Stomach smooth muscle (tissue), 2 donors: ENCODE measurements at regions not wholly inside any gene's neighbourhood (a gene's known extent, or its start where the extent isn't known, plus 50 kb on each side); places are given as distances from the start of the nearest gene placed in this dataset.

Experiments
- H3K27ac ChIP-seq: one replicate; pipeline ENCODE4 v1.7.0; 2013; ENCODE audit warnings: mild to moderate bottlenecking, low read length, inconsistent platforms
- H3K27me3 ChIP-seq, 2 donors: one replicate each; pipeline ENCODE4 v1.7.0; 2013; ENCODE audit warnings: low read length in 2 of 2; ENCODE audit not compliant: insufficient read depth in 2 of 2, control insufficient read depth in 1 of 2
- H3K36me3 ChIP-seq, 2 donors: one replicate each; pipeline ENCODE4 v1.7.0; 2013; ENCODE audit warnings: low read length in 2 of 2; ENCODE audit not compliant: control insufficient read depth in 2 of 2, insufficient read depth in 2 of 2
- H3K4me1 ChIP-seq: one replicate; pipeline ENCODE4 v1.7.0; 2013; ENCODE audit warnings: low read length; ENCODE audit not compliant: control insufficient read depth, insufficient read depth
- H3K4me3 ChIP-seq, 2 donors: one replicate each; pipeline ENCODE4 v1.7.0; 2013; ENCODE audit warnings: low read length in 2 of 2
- H3K9ac ChIP-seq, 2 donors: one replicate each; pipeline ENCODE4 v1.7.0; 2013; ENCODE audit warnings: low read length in 2 of 2, mild to moderate bottlenecking in 1 of 2
- H3K9me3 ChIP-seq, 2 donors: one replicate each; pipeline ENCODE4 v1.7.0; 2013; ENCODE audit warnings: low read length in 2 of 2; ENCODE audit not compliant: control insufficient read depth in 2 of 2
- donor health status: healthy.
- donor health status: Pancreatic carcinoma.

- Histone ChIP-seq H3K9ac (no peak overlapping the region), H3K27ac (no peak overlapping the region), H3K9me3 (no peaks in the 10 kb centered on the region), H3K27me3 (no peaks in the 10 kb centered on the region), H3K36me3 (no peaks in the 10 kb centered on the region), H3K4me1 (no peaks in the 10 kb centered on the region), H3K4me3 (no peak overlapping the region)
These were observed 65.3 kb upstream of the WDR1 start for GRCh38 chr4:10181745-10182445.

- H3K4me3 ChIP-seq = no peak overlapping the region
- H3K27me3 ChIP-seq = no peaks in the 10 kb centered on the region
- H3K9me3 ChIP-seq = no peaks in the 10 kb centered on the region
- H3K36me3 ChIP-seq = no peaks in the 10 kb centered on the region
- no peak overlapping the region for H3K27ac ChIP-seq
- H3K4me1 ChIP-seq = no peaks in the 10 kb centered on the region
- H3K9ac ChIP-seq = no peak overlapping the region
These were observed 64.5 kb upstream of the WDR1 start for GRCh38 chr4:10180927-10181744.

DNA sequence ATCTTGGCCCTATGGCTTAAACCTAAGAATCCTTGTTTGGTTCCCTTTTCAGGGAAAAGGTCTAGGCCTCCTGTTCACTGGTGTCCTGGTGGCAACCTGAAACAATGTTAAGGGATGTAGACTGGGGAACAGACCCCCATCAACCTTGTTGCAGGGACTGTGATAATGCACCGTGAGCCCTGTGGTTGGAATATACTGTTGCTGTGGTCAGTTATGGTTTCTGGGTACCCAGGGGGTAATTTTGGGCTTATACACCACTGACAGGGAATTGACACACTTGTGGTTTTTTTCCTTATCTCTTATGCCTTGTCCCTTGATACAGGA lies 64.0 kb upstream of the WDR1 start:
- Histone ChIP-seq H3K36me3 (no peaks in the 10 kb centered on the region), H3K4me1 (no peaks in the 10 kb centered on the region), H3K27me3 (no peaks in the 10 kb centered on the region), H3K4me3 (no peak overlapping the region), H3K27ac (no peak overlapping the region), H3K9me3 (no peaks in the 10 kb centered on the region), H3K9ac (no peak overlapping the region)

DNA sequence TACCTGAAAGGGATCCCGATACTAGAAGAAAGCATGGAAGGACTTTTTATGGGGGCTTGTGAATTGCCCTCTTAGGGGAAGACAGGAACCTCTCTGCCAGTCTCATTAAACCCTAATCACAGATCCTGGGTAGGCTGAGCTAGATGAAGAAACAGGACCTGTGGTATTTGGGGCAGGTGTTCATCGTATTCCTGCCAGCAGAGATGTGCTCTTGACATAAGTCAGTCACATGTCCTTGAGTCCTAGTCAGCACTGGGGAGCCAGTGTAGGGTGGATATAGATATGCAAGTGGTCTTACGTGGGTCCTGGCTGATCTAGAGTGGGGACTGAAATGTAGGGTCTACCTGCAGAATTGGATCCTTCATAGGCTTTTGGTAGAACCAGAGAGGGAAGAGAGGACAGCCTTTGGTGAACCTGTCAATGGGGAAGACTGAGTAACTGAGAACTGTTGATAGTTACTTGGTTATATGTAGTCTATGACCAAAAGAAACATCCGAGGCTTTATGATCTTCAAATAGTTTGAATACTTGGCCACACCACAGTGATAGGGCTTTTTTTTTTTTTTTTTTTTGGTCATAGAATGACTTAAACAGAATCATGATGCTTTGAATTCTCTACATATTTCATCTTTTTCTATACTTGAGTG lies 63.5 kb upstream of the WDR1 start:
- no peaks in the 10 kb centered on the region for H3K36me3 ChIP-seq
- no peaks in the 10 kb centered on the region for H3K27me3 ChIP-seq
- peaks cover 3% of the 10 kb centered on the region for H3K4me1 ChIP-seq
- no peak overlapping the region for H3K9ac ChIP-seq
- H3K4me3 ChIP-seq = no peak overlapping the region
- no peak overlapping the region for H3K27ac ChIP-seq
- H3K9me3 ChIP-seq = no peaks in the 10 kb centered on the region

DNA sequence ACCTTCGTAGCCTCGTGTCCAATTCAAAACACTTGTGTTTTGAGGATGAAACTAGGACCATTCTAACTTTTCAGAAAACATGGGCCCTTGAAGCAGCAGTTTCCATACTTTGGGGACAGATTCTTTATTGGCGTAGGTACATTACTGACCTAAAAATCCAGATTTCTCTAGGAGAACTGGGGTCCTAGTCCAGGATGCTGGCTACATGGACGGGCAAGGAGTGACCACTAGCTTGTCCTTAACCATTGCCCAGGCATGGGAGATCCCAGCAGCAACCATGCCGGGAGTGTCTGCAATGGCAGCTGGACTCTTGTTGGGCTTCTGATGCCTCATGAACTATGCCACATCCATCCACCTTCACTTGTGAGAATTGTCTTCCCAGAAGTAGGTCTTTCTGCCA lies 62.2 kb upstream of the WDR1 start:
- Histone ChIP-seq H3K27ac (no peak overlapping the region), H3K36me3 (no peaks in the 10 kb centered on the region)

GRCh38 chr4:10175626-10176025 lies 59.0 kb upstream of the WDR1 start:
- no peak overlapping the region for H3K9ac ChIP-seq
- H3K36me3 ChIP-seq = no peaks in the 10 kb centered on the region
- no peak overlapping the region for H3K27ac ChIP-seq
- peaks cover 22% of the 10 kb centered on the region for H3K4me1 ChIP-seq
- H3K4me3 ChIP-seq = no peak overlapping the region
- H3K27me3 ChIP-seq = no peaks in the 10 kb centered on the region
- H3K9me3 ChIP-seq = no peaks in the 10 kb centered on the region

More for the DNA sequence above, 62.2 kb upstream of the WDR1 start:
- Histone ChIP-seq H3K27me3 (no peaks in the 10 kb centered on the region), H3K4me3 (no peak overlapping the region), H3K4me1 (peaks cover 10% of the 10 kb centered on the region), H3K9ac (no peak overlapping the region), H3K9me3 (no peaks in the 10 kb centered on the region)

- H3K9ac ChIP-seq = peak overlapping the region in 1 of 2 donors; percentile 57
- H3K4me3 ChIP-seq = no peak overlapping the region
- no peaks in the 10 kb centered on the region for H3K36me3 ChIP-seq
- peak overlapping the region; percentile 20 for H3K27ac ChIP-seq
- no peaks in the 10 kb centered on the region for H3K27me3 ChIP-seq
- H3K4me1 ChIP-seq = peaks cover 22% of the 10 kb centered on the region
- no peaks in the 10 kb centered on the region for H3K9me3 ChIP-seq
These were observed 57.5 kb upstream of the WDR1 start for GRCh38 chr4:10173754-10174749.

GRCh38 chr4:10173037-10173753 lies 56.6 kb upstream of the WDR1 start:
- peak overlapping the region; percentile 20 for H3K27ac ChIP-seq
- H3K9ac ChIP-seq = peak overlapping the region in 1 of 2 donors; percentile 35
- no peaks in the 10 kb centered on the region for H3K9me3 ChIP-seq
- H3K4me3 ChIP-seq = no peak overlapping the region
- no peaks in the 10 kb centered on the region for H3K36me3 ChIP-seq
- no peaks in the 10 kb centered on the region for H3K27me3 ChIP-seq
- peaks cover 22% of the 10 kb centered on the region for H3K4me1 ChIP-seq

DNA sequence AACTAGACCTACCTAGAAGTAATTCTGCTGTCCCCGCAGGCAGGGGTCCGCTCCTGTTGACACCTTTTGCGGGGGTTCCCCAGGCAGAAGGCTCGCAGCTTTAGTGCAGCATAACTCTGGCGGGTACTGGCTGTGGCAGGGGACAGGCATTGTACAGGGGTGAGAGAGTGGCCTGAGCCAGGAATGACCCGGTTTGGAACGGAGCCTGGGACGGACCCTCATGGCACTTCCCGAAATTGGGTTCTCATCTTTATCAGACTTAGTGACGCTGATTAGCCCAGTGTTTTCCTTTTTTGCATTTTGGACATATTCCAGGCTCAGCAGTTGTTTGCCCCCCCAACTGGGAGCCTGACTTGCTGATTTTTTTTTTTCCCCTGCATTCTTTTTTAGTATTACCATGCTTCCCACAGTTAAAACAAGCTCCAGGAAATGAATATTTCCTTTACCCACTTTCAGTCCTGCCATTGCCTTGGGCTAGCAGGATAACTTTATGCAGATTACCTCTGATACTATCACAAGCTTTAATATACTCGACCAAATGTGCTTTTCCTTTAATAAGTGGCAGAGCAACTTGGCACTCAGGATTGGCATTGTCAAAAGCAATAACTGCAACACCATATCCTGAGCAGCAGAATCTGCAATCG lies 55.8 kb upstream of the WDR1 start:
- peak overlapping the region; percentile 20 for H3K27ac ChIP-seq
- H3K36me3 ChIP-seq = no peaks in the 10 kb centered on the region
- no peak overlapping the region for H3K4me3 ChIP-seq
- no peaks in the 10 kb centered on the region for H3K9me3 ChIP-seq
- H3K4me1 ChIP-seq = peaks cover 22% of the 10 kb centered on the region
- no peaks in the 10 kb centered on the region for H3K27me3 ChIP-seq
- H3K9ac ChIP-seq = peak overlapping the region in 1 of 2 donors; percentile 35
